Endometrial microvascular endothelial cells (primary cell): ENCODE measurements at regions not wholly inside any gene's neighbourhood (a gene's known extent, or its start where the extent isn't known, plus 50 kb on each side); places are given as distances from the start of the nearest gene placed in this dataset.

Experiments used
- in situ Hi-C: cut with HindIII; loops from 2 replicates; pipeline ENCODE4 v1.10.0; 2017; ENCODE audit warnings: low sequenced_read_pairs, low pct_unique_long_range_greater_than_20kb; ENCODE audit errors: inconsistent ontology term

GRCh38 chr2:120859814-120860578 lies 124.3 kb downstream of the GLI2 start:
- in situ Hi-C loops = no loop called here

- in situ Hi-C loops = no loop called here
These were observed 124.9 kb downstream of the GLI2 start for GRCh38 chr2:120860579-120860922.

GRCh38 chr2:120861191-120861575 lies 125.5 kb downstream of the GLI2 start:
- in situ Hi-C loops = no loop called here

GRCh38 chr2:120861576-120862191 lies 126.0 kb downstream of the GLI2 start:
- in situ Hi-C loops = no loop called here

GRCh38 chr2:120862201-120863060 lies 126.8 kb downstream of the GLI2 start:
- in situ Hi-C loops = no loop called here

- in situ Hi-C loops = no loop called here
These were observed 127.5 kb downstream of the GLI2 start for GRCh38 chr2:120863146-120863545.

GRCh38 chr2:120863661-120864320 lies 128.1 kb downstream of the GLI2 start:
- in situ Hi-C loops = no loop called here

- in situ Hi-C loops = no loop called here
These were observed 129.3 kb downstream of the GLI2 start for GRCh38 chr2:120864981-120865380.

- in situ Hi-C loops = no loop called here
These were observed 130.0 kb downstream of the GLI2 start for GRCh38 chr2:120865656-120866055.

- in situ Hi-C loops = no loop called here
These were observed 130.4 kb downstream of the GLI2 start for GRCh38 chr2:120866071-120866470.

GRCh38 chr2:120866483-120867140 lies 130.9 kb downstream of the GLI2 start:
- in situ Hi-C loops = no loop called here

GRCh38 chr2:120867290-120868241 lies 131.9 kb downstream of the GLI2 start:
- in situ Hi-C loops = no loop called here

GRCh38 chr2:120868366-120868765 lies 132.7 kb downstream of the GLI2 start:
- in situ Hi-C loops = no loop called here

GRCh38 chr2:120869036-120869729 lies 133.5 kb downstream of the GLI2 start:
- in situ Hi-C loops = no loop called here

- in situ Hi-C loops = no loop called here
These were observed 134.2 kb downstream of the GLI2 start for GRCh38 chr2:120869730-120870466.

GRCh38 chr2:120870467-120870788 lies 134.8 kb downstream of the GLI2 start:
- in situ Hi-C loops = no loop called here
